Thyroid gland (tissue), 4 donors: ENCODE measurements at regions not wholly inside any gene's neighbourhood (a gene's known extent, or its start where the extent isn't known, plus 50 kb on each side); places are given as distances from the start of the nearest gene placed in this dataset.

Experiments used
- DNase-seq, 2 donors: peaks; one replicate each; pipeline ENCODE4 v3.0.0-alpha.2; 2019
- H3K27ac ChIP-seq, 3 donors: fragments of 200-600 bp; sonication (generic); 1 replicate in 2 of 3; 2 replicates in 1 of 3; pipeline ENCODE4 v1.5.1; 2016 to 2019; ENCODE audit warnings: mild to moderate bottlenecking in 1 of 3, moderate library complexity in 1 of 3
- H3K27me3 ChIP-seq: fragments of 200-600 bp; sonication (generic); one replicate; pipeline ENCODE4 v1.5.1; 2019
- H3K36me3 ChIP-seq, 2 donors: fragments of 200-600 bp; sonication (generic); one replicate each; pipeline ENCODE4 v1.5.1; 2016 to 2019
- H3K4me1 ChIP-seq, 2 donors: fragments of 200-600 bp; sonication (generic); one replicate each; pipeline ENCODE4 v1.5.1; 2017 to 2019
- H3K4me3 ChIP-seq, 3 donors: fragments of 200-600 bp; sonication (generic); replicated peaks in 1 of 3; 1 replicate in 2 of 3; 2 replicates in 1 of 3; pipeline ENCODE4 v1.5.1; 2016; ENCODE audit warnings: mild to moderate bottlenecking in 1 of 3
- H3K9me3 ChIP-seq: fragments of 200-600 bp; sonication (generic); one replicate; pipeline ENCODE4 v1.5.1; 2017
- POLR2A ChIP-seq, 2 donors: fragments of 450-650 bp; IDR thresholded peaks; one replicate each; pipeline ENCODE4 v1.6.1; 2017; ENCODE audit warnings: antibody characterized with exemption in 2 of 2, mild to moderate bottlenecking in 2 of 2, moderate library complexity in 1 of 2
- WGBS, 2 donors: methylation state at CpG; one replicate each; pipeline ENCODE4 v1.1.5; 2017; 5-methylcytosine and 5-hydroxymethylcytosine counted together
- intact Hi-C: fragments of 100-400 bp; cut with DNase I; formaldehyde crosslinking; loops from one replicate; pipeline ENCODE4 v1.15.1; 2023
- TF ChIP-seq, protein P1 (sequence below), 6 experiments: fragments of 200-600 bp in 3 of 6; fragments of 450-650 bp in 3 of 6; sonication (generic) in 3 of 6; IDR thresholded peaks; one replicate each; pipeline ENCODE4 v1.5.1; 2016 to 2019; ENCODE audit warnings: antibody characterized with exemption in 6 of 6, mild to moderate bottlenecking in 2 of 6, inconsistent platforms in 1 of 6, moderate library complexity in 1 of 6

GRCh38 chr10:130652544-130652943 lies 516.4 kb downstream of the GLRX3 start:
- Histone ChIP-seq H3K36me3 (no peaks in the 10 kb centered on the region), H3K27me3 (no peaks in the 10 kb centered on the region), H3K4me1 (no peaks in the 10 kb centered on the region), H3K4me3 (no peak overlapping the region), H3K9me3 (no peaks in the 10 kb centered on the region), H3K27ac (no peak overlapping the region)
- 92 to 97% methylated on average over 5 of the region's 5 CpGs for WGBS, 2 donors
- no peak for TF ChIP-seq POLR2A (IDR thresholded peaks at IDR 0.05)
- TF ChIP-seq, protein P1, sequence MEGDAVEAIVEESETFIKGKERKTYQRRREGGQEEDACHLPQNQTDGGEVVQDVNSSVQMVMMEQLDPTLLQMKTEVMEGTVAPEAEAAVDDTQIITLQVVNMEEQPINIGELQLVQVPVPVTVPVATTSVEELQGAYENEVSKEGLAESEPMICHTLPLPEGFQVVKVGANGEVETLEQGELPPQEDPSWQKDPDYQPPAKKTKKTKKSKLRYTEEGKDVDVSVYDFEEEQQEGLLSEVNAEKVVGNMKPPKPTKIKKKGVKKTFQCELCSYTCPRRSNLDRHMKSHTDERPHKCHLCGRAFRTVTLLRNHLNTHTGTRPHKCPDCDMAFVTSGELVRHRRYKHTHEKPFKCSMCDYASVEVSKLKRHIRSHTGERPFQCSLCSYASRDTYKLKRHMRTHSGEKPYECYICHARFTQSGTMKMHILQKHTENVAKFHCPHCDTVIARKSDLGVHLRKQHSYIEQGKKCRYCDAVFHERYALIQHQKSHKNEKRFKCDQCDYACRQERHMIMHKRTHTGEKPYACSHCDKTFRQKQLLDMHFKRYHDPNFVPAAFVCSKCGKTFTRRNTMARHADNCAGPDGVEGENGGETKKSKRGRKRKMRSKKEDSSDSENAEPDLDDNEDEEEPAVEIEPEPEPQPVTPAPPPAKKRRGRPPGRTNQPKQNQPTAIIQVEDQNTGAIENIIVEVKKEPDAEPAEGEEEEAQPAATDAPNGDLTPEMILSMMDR (IDR thresholded peaks at IDR 0.05): no peak
- intact Hi-C loops: no loop called here
- no peak for DNase-seq

- no peak overlapping the region for H3K4me3 ChIP-seq
- no peaks in the 10 kb centered on the region for H3K9me3 ChIP-seq
- intact Hi-C loops: no loop called here
- TF ChIP-seq POLR2A (IDR thresholded peaks at IDR 0.05): no peak
- TF ChIP-seq, protein P1 (IDR thresholded peaks at IDR 0.05): no peak
- no peaks in the 10 kb centered on the region for H3K36me3 ChIP-seq
- no peaks in the 10 kb centered on the region for H3K27me3 ChIP-seq
- no peak overlapping the region for H3K27ac ChIP-seq
- DNase-seq: no peak
- no peaks in the 10 kb centered on the region for H3K4me1 ChIP-seq
- 89 to 93% methylated on average over 14 of the region's 14 CpGs for WGBS, 2 donors
These were observed 516.9 kb downstream of the GLRX3 start for GRCh38 chr10:130652964-130653578.

- Histone ChIP-seq H3K36me3 (no peaks in the 10 kb centered on the region), H3K4me3 (no peak overlapping the region), H3K27me3 (no peaks in the 10 kb centered on the region), H3K27ac (no peak overlapping the region), H3K9me3 (no peaks in the 10 kb centered on the region), H3K4me1 (no peaks in the 10 kb centered on the region)
- intact Hi-C loops: no loop called here
- whole genome bisulfite sequencing, 2 donors: 89 to 95% methylated on average over 6 to 20 of the region's 20 CpGs
- DNase-seq: no peak
- TF ChIP-seq, protein P1 (IDR thresholded peaks at IDR 0.05): no peak
- no peak for TF ChIP-seq POLR2A (IDR thresholded peaks at IDR 0.05)
These were observed 518.5 kb downstream of the GLRX3 start for GRCh38 chr10:130654726-130655125.

DNA sequence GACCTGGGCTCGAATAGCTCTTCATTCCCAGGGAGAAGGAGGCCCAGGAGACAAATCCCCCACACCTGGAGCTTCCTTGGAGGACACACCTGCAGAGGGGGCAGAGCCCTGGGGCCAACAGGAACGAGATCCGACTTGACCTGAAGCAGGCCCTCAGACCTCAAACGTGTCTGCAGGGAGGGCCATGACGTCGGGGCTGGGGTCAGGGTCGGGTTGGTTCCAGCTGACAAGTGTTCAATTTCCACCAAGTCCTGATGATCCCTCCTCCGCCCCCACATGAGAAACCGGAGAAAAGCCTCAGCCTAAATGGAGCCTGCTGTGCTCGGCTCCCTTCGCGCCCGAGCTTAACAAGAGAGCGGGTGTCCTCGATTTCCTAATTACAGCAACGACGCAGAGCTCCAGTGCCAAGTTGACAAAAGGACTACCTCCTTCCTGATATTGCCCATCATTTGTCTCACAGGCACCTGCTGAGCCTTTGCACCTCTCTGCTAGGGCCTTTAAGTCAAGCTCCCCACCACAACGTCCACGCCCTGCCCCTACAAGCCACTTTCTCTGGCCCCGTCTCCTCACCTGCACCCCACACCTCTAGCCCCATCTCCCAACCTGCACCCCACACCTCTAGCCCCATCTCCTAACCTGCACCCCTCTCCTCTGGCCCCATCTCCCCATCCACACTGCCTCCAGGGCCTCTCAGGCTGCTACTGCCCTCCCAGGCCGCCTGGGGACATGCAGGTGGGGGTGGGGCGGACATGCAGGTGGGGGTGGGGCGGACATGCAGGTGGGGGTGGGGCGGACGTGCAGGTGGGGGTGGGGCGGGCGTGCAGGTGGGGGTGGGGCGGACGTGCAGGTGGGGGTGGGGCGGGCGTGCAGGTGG lies 519.4 kb downstream of the GLRX3 start:
- intact Hi-C loops: no loop called here
- 84 to 86% methylated on average over 18 to 21 of the region's 31 CpGs for WGBS, 2 donors
- no peak for DNase-seq

More for the DNA sequence above, 519.4 kb downstream of the GLRX3 start:
- Histone ChIP-seq H3K27ac (no peak overlapping the region), H3K4me3 (no peak overlapping the region), H3K9me3 (no peaks in the 10 kb centered on the region), H3K27me3 (no peaks in the 10 kb centered on the region), H3K36me3 (no peaks in the 10 kb centered on the region), H3K4me1 (no peaks in the 10 kb centered on the region)
- no peak for TF ChIP-seq POLR2A (IDR thresholded peaks at IDR 0.05)
- TF ChIP-seq, protein P1 (IDR thresholded peaks at IDR 0.05): no peak
